ENCODE measurements at regions not wholly inside any gene's neighbourhood (a gene's known extent, or its start where the extent isn't known, plus 50 kb on each side); places are given as distances from the start of the nearest gene placed in this dataset.

- TF ChIP-seq CTCF (IDR thresholded peaks at IDR 0.05; ENCODE audit: borderline replicate concordance, control extremely low read depth, extremely low read depth, insufficient read depth, missing control alignments), result no peak
- in situ Hi-C loops (cut with MboI; ENCODE audit: low sequenced_read_pairs, unreplicated experiment), result loop anchor here (10.0 kb wide), 1 partner anchor 137 kb away; no protein-coding TSS in a partner anchor
- no peak for DNase-seq (ENCODE audit: low spot score)
Measured at GRCh38 chr7:155377838-155378579, 79.9 kb upstream of the EN2 start.

GRCh38 chr7:155378580-155378934 lies 79.4 kb upstream of the EN2 start:
- in situ Hi-C loops (cut with MboI; ENCODE audit: low sequenced_read_pairs, unreplicated experiment), result loop anchor here (10.0 kb wide), 1 partner anchor 136 kb away; no protein-coding TSS in a partner anchor
- no peak for DNase-seq (ENCODE audit: low spot score)
- no peak for TF ChIP-seq CTCF (IDR thresholded peaks at IDR 0.05; ENCODE audit: borderline replicate concordance, control extremely low read depth, extremely low read depth, insufficient read depth, missing control alignments)

- no peak for DNase-seq (ENCODE audit: low spot score)
- in situ Hi-C loops (cut with MboI; ENCODE audit: low sequenced_read_pairs, unreplicated experiment), result loop anchor here (10.0 kb wide), 1 partner anchor 136 kb away; no protein-coding TSS in a partner anchor
- no peak for TF ChIP-seq CTCF (IDR thresholded peaks at IDR 0.05; ENCODE audit: borderline replicate concordance, control extremely low read depth, extremely low read depth, insufficient read depth, missing control alignments)
Measured at GRCh38 chr7:155378959-155379871, 78.7 kb upstream of the EN2 start.

GRCh38 chr7:155380221-155380861 lies 77.6 kb upstream of the EN2 start:
- DNase-seq (ENCODE audit: low spot score), result peak; percentile 85
- in situ Hi-C loops (cut with MboI; ENCODE audit: low sequenced_read_pairs, unreplicated experiment), result no loop called here
- peak; percentile 55 for TF ChIP-seq CTCF (IDR thresholded peaks at IDR 0.05; ENCODE audit: borderline replicate concordance, control extremely low read depth, extremely low read depth, insufficient read depth, missing control alignments)

GRCh38 chr7:155380976-155381851 lies 76.7 kb upstream of the EN2 start:
- no peak for TF ChIP-seq CTCF (IDR thresholded peaks at IDR 0.05; ENCODE audit: borderline replicate concordance, control extremely low read depth, extremely low read depth, insufficient read depth, missing control alignments)
- in situ Hi-C loops (cut with MboI; ENCODE audit: low sequenced_read_pairs, unreplicated experiment), result no loop called here
- DNase-seq (ENCODE audit: low spot score), result no peak
